HK-2 (cell line): ENCODE measurements at regions not wholly inside any gene's neighbourhood (a gene's known extent, or its start where the extent isn't known, plus 50 kb on each side); places are given as distances from the start of the nearest gene placed in this dataset.

Source experiments
- DNase-seq: peaks from one replicate; pipeline ENCODE4 v3.0.0-alpha.2; 2018; ENCODE audit not compliant: unreplicated experiment

GRCh38 chr6:133631421-133631820 lies 257.5 kb upstream of the TCF21 start:
- no peak for DNase-seq

- no peak for DNase-seq
Observed at GRCh38 chr6:133632206-133632605, 256.7 kb upstream of the TCF21 start.

GRCh38 chr6:133632906-133633305 lies 256.0 kb upstream of the TCF21 start:
- no peak for DNase-seq

GRCh38 chr6:133634474-133634873 lies 254.4 kb upstream of the TCF21 start:
- no peak for DNase-seq

- DNase-seq: no peak
Observed at GRCh38 chr6:133635447-133635846, 253.5 kb upstream of the TCF21 start.

- no peak for DNase-seq
Observed at GRCh38 chr6:133637436-133637835, 251.5 kb upstream of the TCF21 start.

- DNase-seq: no peak
Observed at GRCh38 chr6:133637874-133638273, 251.0 kb upstream of the TCF21 start.

GRCh38 chr6:133641104-133641503 lies 247.8 kb upstream of the TCF21 start:
- no peak for DNase-seq

- DNase-seq: no peak
Observed at GRCh38 chr6:133644548-133644891, 244.4 kb upstream of the TCF21 start.

GRCh38 chr6:133644892-133645619 lies 243.9 kb upstream of the TCF21 start:
- DNase-seq: peak; percentile 39

GRCh38 chr6:133645966-133646740 lies 242.8 kb upstream of the TCF21 start:
- DNase-seq: peak; percentile 47

GRCh38 chr6:133648581-133648980 lies 240.3 kb upstream of the TCF21 start:
- no peak for DNase-seq

- DNase-seq: no peak
Observed at GRCh38 chr6:133671376-133671775, 217.5 kb upstream of the TCF21 start.

- no peak for DNase-seq
Observed at GRCh38 chr6:133673056-133673455, 215.9 kb upstream of the TCF21 start.

GRCh38 chr6:133674661-133675060 lies 214.3 kb upstream of the TCF21 start:
- DNase-seq: no peak

- DNase-seq: no peak
Observed at GRCh38 chr6:133680994-133681393, 207.9 kb upstream of the TCF21 start.

- DNase-seq: no peak
Observed at GRCh38 chr6:133681891-133682290, 207.0 kb upstream of the TCF21 start.

- DNase-seq: no peak
Observed at GRCh38 chr6:133682506-133683307, 206.2 kb upstream of the TCF21 start.

- no peak for DNase-seq
Observed at GRCh38 chr6:133683308-133683580, 205.7 kb upstream of the TCF21 start.

GRCh38 chr6:133683606-133684005 lies 205.3 kb upstream of the TCF21 start:
- DNase-seq: no peak

GRCh38 chr6:133688705-133689492 lies 200.0 kb upstream of the TCF21 start:
- DNase-seq: no peak

- DNase-seq: no peak
Observed at GRCh38 chr6:133689863-133690262, 199.1 kb upstream of the TCF21 start.
